GM19239 (cell line): ENCODE measurements at regions not wholly inside any gene's neighbourhood (a gene's known extent, or its start where the extent isn't known, plus 50 kb on each side); places are given as distances from the start of the nearest gene placed in this dataset.

ENCODE experiments used
- DNase-seq: peaks from one replicate; pipeline ENCODE4 v3.0.0; 2011; ENCODE audit warnings: low spot score; ENCODE audit not compliant: insufficient read length
- FAIRE-seq: peaks from 2 replicates; lab custom pipeline; 2011; peaks lifted over from hg19 to GRCh38; lab: Jason Lieb, UNC

GRCh38 chr14:103206023-103206481 lies 82.8 kb downstream of the TNFAIP2 start:
- FAIRE-seq = no peak
- DNase-seq = no peak

- no peak for FAIRE-seq
These were observed 83.7 kb downstream of the TNFAIP2 start for GRCh38 chr14:103206836-103207387.

GRCh38 chr14:103207388-103208072 lies 84.3 kb downstream of the TNFAIP2 start:
- FAIRE-seq (no peak), DNase-seq (no peak)

More at GRCh38 chr14:103206836-103207387, 83.7 kb downstream of the TNFAIP2 start:
- no peak for DNase-seq

DNA sequence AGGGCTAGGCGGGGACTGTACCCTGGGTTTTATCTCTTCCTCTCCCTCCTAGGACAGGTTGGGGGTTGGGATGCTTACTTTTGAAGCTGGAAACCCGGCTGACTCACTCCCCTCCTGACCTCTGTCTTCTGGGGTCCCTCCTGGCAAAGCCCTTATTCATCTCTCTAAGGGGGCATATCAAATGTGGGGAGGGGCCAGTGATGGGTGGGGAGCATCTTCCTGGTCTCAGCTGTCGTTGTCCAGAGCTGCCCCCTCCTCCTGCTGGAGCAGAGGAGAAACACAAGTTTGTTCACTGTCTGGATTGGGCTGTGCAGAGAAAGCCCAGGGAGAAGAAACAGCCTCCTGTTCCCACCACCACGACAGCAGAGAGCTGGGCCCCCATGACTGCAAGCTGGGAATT lies 85.8 kb downstream of the TNFAIP2 start:
- DNase-seq (no peak), FAIRE-seq (no peak)

GRCh38 chr14:103209506-103209905 lies 86.2 kb downstream of the TNFAIP2 start:
- DNase-seq (no peak), FAIRE-seq (no peak)

DNA sequence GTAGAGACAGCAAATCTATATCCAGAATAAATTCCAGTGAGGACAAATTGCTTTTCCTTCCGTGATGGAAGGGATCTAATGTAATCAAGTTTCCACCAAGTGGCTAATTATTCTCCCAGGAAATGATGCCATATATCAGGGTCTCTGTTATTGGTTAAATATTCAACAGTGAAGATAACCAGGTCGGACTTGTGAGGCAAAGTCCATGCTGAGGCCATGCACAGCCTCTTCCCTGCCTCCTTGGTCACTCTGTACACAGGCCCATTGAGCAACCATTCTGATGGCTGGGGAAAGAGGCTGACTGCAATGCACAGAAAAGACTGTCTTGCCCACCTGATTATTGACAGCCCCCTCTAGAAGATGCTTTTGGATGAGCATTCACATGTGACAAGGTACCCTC lies 90.1 kb downstream of the TNFAIP2 start:
- FAIRE-seq (no peak), DNase-seq (no peak)

DNA sequence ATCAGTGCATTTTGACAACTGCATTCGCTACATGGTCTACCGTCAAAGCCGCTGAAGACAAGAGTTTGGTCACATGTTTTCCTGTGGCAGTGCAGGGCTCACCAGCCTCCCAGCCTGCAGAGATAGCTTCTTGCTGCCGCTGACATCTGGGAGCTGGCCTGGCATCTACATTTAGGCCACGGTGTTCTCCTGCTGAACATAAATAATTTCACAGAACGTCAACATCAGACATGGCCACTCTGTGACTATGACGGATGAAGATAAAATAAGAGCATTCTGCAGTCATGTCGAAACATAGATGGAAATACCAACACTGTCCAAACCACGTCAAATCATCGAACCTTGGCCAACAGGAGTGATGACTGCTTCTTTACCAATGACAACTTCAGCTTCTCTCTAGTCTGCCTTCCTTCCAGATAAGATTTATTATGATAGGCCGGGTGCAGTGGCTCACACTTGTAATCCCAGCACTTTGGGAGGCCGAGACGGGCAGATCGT lies 91.2 kb downstream of the TNFAIP2 start:
- FAIRE-seq (no peak), DNase-seq (no peak)

- no peak for FAIRE-seq
- no peak for DNase-seq
These were observed 93.1 kb downstream of the TNFAIP2 start for GRCh38 chr14:103216399-103216798.

DNA sequence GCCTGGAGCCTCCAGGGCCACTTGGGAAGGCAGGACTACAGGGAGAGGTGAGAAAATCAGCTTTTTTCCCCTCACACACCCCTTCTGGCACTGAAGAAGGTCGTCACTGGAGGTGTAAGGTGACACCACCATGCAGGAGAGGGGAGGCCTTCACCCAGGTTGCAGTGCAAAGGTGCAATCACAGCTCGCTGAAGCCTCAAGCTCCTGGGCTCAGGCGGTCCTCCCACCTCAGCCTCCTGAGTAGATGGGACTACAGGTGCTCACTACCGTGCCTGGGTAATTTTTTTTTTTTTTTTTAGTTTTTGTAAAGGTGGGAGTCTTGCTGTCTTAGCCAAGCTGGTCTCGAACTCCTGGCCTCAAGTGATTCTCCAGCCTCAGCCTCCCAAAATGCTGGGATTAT lies 93.6 kb downstream of the TNFAIP2 start:
- FAIRE-seq (no peak), DNase-seq (no peak)

GRCh38 chr14:103217538-103217937 lies 94.3 kb downstream of the TNFAIP2 start:
- DNase-seq (no peak), FAIRE-seq (no peak)

DNA sequence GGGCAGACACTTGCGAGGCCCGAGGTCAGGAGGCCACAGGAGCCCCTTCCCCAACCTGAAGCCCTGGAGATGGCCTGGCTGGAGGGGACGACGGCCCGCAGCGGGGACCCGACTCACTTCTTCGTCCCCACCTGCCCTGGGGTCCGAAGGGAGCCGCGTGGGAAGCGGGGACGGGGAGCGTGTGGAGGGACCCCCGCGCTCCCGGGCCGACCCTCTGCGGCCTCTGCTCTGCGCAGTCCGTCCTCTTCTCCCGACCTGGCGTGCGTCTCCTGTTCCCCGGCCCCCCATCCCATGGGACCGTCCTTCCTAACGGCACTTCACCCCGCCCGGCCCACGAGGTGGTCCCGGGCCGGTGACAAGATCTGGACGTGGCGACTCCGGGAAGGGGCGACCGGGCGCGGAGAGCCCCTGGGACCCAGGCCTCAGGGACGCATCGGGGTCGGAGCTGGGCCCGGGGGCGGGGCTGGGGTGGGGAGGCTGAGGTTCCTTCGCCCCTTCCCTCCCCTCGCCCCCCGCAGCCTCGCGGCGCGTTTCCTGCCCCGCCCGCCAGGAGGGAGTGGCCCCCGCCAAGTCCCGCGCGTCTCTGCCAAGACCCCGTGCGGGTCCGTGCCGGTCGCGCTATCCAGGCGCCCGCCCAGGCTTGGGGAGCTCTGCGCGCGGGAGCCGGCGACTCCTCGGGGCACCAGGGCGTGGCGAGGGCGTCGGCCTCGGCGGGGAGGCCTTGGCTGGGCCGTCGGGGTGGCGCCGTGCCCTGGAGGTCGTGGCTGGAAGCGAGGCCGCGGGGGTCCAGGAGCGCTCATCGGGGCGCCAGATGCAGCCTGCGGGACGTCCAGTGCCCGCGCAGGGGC lies 97.1 kb downstream of the TNFAIP2 start:
- DNase-seq (no peak), FAIRE-seq (no peak)

- FAIRE-seq (no peak), DNase-seq (no peak)
These were observed 97.9 kb downstream of the TNFAIP2 start for GRCh38 chr14:103220982-103221641.

GRCh38 chr14:103221781-103222358 lies 98.6 kb downstream of the TNFAIP2 start:
- DNase-seq = no peak
- FAIRE-seq = no peak

DNA sequence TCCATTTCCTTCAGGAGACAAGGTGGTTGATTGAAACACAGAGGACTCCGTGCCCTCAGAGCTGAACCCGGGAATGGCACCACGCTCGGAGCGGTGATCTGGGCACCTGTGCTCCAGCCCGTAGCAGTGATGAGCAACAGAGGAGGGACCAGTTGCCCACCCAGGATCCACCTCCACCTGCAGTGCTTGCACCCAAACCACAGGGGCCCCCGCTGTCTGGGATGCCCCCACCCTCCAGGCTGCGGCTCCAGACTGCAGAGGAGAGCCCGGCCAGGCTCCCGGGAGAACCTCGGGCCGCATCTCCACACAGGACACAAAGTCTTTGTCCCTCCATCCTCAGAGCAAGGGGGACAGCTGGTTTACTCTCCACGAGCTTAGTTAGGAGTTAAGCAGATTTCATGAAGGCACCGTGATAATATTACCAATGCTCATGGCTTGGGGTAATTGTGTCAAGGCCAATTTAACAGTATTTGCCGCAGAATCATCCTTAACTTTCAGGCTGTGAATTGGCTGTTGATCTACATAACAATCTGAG lies 100.6 kb downstream of the TNFAIP2 start:
- FAIRE-seq (no peak), DNase-seq (no peak)

DNA sequence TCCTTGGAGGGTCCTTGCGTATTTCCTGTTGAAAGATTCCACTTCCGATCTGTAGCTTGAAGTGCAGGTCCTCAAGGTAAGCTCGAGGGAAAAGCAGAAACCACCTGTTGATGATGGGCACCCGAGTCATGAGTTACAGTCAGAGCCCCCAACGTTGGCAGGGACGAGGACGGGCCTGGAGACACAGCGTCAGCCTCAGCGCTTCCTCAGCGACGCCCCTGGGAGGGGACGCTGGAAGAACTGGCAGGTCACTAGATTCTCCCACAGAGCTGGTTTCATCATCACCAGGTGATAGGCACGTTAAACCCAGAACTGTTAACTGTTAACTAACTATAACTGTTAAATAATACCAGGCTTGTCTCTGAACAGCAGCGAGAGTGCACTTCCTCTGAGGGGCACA lies 101.8 kb downstream of the TNFAIP2 start:
- no peak for DNase-seq
- no peak for FAIRE-seq

GRCh38 chr14:103225476-103225875 lies 102.2 kb downstream of the TNFAIP2 start:
- FAIRE-seq (no peak), DNase-seq (no peak)

GRCh38 chr14:103227094-103227768 lies 104.0 kb downstream of the TNFAIP2 start:
- no peak for DNase-seq
- FAIRE-seq = no peak

GRCh38 chr14:103228076-103228806 lies 105.0 kb downstream of the TNFAIP2 start:
- no peak for FAIRE-seq
- DNase-seq = no peak

DNA sequence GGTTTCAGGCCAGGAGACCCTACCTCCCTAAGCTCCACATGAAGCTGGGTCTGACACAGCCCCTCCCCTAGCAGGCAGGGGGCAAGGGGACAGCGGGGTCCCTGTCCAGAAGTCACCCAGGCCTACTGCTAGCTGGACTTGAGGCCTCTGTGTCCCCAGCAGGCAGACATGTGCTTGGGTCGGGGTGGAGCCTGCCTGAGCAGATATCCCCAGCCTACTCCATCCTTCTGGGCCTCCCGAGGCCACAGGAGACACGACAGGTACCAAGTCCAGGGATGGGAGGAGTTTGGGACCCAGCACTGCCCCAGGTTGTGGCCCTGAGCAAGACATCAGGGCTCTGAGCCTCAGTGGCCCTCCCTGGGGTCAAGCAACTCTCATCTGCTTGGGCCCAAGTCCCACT lies 105.2 kb upstream of the EIF5 start:
- no peak for FAIRE-seq

More for the DNA sequence above, 105.2 kb upstream of the EIF5 start:
- DNase-seq = no peak
